DND-41 (cell line): ENCODE measurements at regions not wholly inside any gene's neighbourhood (a gene's known extent, or its start where the extent isn't known, plus 50 kb on each side); places are given as distances from the start of the nearest gene placed in this dataset.

ENCODE experiments used
- EZH2 ChIP-seq: IDR thresholded peaks from 3 replicates; pipeline ENCODE4 v1.6.1; 2012; ENCODE audit warnings: borderline replicate concordance, low read depth, mild to moderate bottlenecking, moderate library complexity, low read length, inconsistent platforms; ENCODE audit not compliant: severe bottlenecking
- TF ChIP-seq, protein P1 (sequence below): IDR thresholded peaks from 2 replicates; pipeline ENCODE4 v1.5.1; 2012; ENCODE audit warnings: borderline replicate concordance, low read length, moderate library complexity, mild to moderate bottlenecking; ENCODE audit not compliant: poor library complexity, severe bottlenecking; ENCODE audit errors: extremely low read depth

DNA sequence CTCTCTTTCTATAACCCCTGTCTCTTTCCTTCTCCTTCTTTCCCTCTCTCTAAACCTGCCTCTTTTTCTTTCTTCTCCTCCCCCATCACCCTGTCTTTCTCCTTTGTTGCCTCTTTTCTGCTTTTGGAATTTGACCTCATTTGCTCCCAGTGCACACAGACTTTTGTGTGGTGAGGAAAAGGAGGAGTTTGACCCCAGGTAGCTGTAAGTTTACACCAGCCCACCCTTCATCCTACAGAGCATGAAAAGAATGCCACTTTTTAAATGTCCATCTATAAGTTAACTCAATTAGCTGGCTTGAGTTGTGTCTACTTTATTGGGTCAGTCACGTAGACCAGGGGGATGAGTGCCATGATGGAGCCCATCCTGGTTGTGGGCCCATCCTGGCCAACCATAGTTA is 146.8 kb upstream of the SLC38A2 start:
- TF ChIP-seq, protein P1, sequence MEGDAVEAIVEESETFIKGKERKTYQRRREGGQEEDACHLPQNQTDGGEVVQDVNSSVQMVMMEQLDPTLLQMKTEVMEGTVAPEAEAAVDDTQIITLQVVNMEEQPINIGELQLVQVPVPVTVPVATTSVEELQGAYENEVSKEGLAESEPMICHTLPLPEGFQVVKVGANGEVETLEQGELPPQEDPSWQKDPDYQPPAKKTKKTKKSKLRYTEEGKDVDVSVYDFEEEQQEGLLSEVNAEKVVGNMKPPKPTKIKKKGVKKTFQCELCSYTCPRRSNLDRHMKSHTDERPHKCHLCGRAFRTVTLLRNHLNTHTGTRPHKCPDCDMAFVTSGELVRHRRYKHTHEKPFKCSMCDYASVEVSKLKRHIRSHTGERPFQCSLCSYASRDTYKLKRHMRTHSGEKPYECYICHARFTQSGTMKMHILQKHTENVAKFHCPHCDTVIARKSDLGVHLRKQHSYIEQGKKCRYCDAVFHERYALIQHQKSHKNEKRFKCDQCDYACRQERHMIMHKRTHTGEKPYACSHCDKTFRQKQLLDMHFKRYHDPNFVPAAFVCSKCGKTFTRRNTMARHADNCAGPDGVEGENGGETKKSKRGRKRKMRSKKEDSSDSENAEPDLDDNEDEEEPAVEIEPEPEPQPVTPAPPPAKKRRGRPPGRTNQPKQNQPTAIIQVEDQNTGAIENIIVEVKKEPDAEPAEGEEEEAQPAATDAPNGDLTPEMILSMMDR, result no peak
- TF ChIP-seq EZH2, result no peak
